HG02678 (cell line): ENCODE measurements at regions not wholly inside any gene's neighbourhood (a gene's known extent, or its start where the extent isn't known, plus 50 kb on each side); places are given as distances from the start of the nearest gene placed in this dataset.

Experiments
- ATAC-seq: cut with Tn5 transposase; IDR thresholded peaks from one replicate; pipeline ENCODE4 v1.9.1; 2021; ENCODE audit warnings: mild to moderate bottlenecking, moderate library complexity; ENCODE audit not compliant: unreplicated experiment

GRCh38 chr14:100673085-100673806, 53.4 kb upstream of the DLK1 start:
- ATAC-seq: no peak

- no peak for ATAC-seq
These were observed 52.9 kb upstream of the DLK1 start for GRCh38 chr14:100673807-100674154.

GRCh38 chr14:100674428-100674827, 52.3 kb upstream of the DLK1 start:
- no peak for ATAC-seq

- ATAC-seq: no peak
These were observed 51.6 kb upstream of the DLK1 start for GRCh38 chr14:100674897-100675619.

GRCh38 chr14:100675699-100676684, 50.7 kb upstream of the DLK1 start:
- no peak for ATAC-seq
